ENCODE measurements at regions not wholly inside any gene's neighbourhood (a gene's known extent, or its start where the extent isn't known, plus 50 kb on each side); places are given as distances from the start of the nearest gene placed in this dataset.

GRCh38 chr7:112678626-112679025, 111.6 kb downstream of the TMEM168 start:
- TF ChIP-seq, protein P1, sequence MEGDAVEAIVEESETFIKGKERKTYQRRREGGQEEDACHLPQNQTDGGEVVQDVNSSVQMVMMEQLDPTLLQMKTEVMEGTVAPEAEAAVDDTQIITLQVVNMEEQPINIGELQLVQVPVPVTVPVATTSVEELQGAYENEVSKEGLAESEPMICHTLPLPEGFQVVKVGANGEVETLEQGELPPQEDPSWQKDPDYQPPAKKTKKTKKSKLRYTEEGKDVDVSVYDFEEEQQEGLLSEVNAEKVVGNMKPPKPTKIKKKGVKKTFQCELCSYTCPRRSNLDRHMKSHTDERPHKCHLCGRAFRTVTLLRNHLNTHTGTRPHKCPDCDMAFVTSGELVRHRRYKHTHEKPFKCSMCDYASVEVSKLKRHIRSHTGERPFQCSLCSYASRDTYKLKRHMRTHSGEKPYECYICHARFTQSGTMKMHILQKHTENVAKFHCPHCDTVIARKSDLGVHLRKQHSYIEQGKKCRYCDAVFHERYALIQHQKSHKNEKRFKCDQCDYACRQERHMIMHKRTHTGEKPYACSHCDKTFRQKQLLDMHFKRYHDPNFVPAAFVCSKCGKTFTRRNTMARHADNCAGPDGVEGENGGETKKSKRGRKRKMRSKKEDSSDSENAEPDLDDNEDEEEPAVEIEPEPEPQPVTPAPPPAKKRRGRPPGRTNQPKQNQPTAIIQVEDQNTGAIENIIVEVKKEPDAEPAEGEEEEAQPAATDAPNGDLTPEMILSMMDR (IDR thresholded peaks at IDR 0.05; ENCODE audit: insufficient read depth, low read length, poor library complexity, severe bottlenecking), result no peak
- TF ChIP-seq EZH2phosphoT487 (conservative IDR thresholded peaks at IDR 0.05; ENCODE audit: low read length), result no peak

All from SU-DHL-6 (cell line).